HTR-8/SVneo (cell line): ENCODE measurements at regions not wholly inside any gene's neighbourhood (a gene's known extent, or its start where the extent isn't known, plus 50 kb on each side); places are given as distances from the start of the nearest gene placed in this dataset.
"Not testable (repeated sequence)": the region's sequence is repeated elsewhere in the genome, so short reads cannot be mapped to it uniquely, and the experiment has no call there.

ENCODE experiments used
- DNase-seq: peaks from one replicate; pipeline ENCODE4 v3.0.0; 2011; ENCODE audit warnings: low spot score, mixed read lengths; ENCODE audit not compliant: insufficient read length
- FAIRE-seq: peaks from 2 replicates; lab custom pipeline; 2011; peaks lifted over from hg19 to GRCh38; lab: Jason Lieb, UNC

GRCh38 chr4:9110700-9111099 lies 59.5 kb upstream of the FAM90A26 start:
- not testable (repeated sequence) for FAIRE-seq, DNase-seq

GRCh38 chr4:9103148-9103524 lies 67.1 kb upstream of the FAM90A26 start:
- not testable (repeated sequence) for FAIRE-seq, DNase-seq

GRCh38 chr4:9102471-9103147 lies 67.6 kb upstream of the FAM90A26 start:
- not testable (repeated sequence) for FAIRE-seq, DNase-seq

GRCh38 chr4:9096330-9096729 lies 73.9 kb upstream of the FAM90A26 start:
- not testable (repeated sequence) for DNase-seq

GRCh38 chr4:9078796-9079195 lies 91.4 kb upstream of the FAM90A26 start:
- FAIRE-seq = not testable (repeated sequence)

More at GRCh38 chr4:9096330-9096729, 73.9 kb upstream of the FAM90A26 start:
- FAIRE-seq = not testable (repeated sequence)

GRCh38 chr4:9076974-9077373 lies 93.2 kb upstream of the FAM90A26 start:
- not testable (repeated sequence) for DNase-seq, FAIRE-seq

More at GRCh38 chr4:9078796-9079195, 91.4 kb upstream of the FAM90A26 start:
- not testable (repeated sequence) for DNase-seq

GRCh38 chr4:9076486-9076885 lies 93.7 kb upstream of the FAM90A26 start:
- not testable (repeated sequence) for FAIRE-seq, DNase-seq

GRCh38 chr4:9073371-9073770 lies 96.8 kb upstream of the FAM90A26 start:
- not testable (repeated sequence) for DNase-seq, FAIRE-seq

GRCh38 chr4:9072521-9073220 lies 97.5 kb upstream of the FAM90A26 start:
- not testable (repeated sequence) for DNase-seq, FAIRE-seq

GRCh38 chr4:9067923-9068322 lies 102.3 kb upstream of the FAM90A26 start:
- not testable (repeated sequence) for DNase-seq, FAIRE-seq

GRCh38 chr4:9063612-9064011 lies 106.6 kb upstream of the FAM90A26 start:
- FAIRE-seq, DNase-seq: not testable (repeated sequence)

GRCh38 chr4:9024866-9025265 lies 145.3 kb upstream of the FAM90A26 start:
- FAIRE-seq, DNase-seq: not testable (repeated sequence)

GRCh38 chr4:9009792-9010191 lies 138.2 kb upstream of the HMX1 start:
- not testable (repeated sequence) for FAIRE-seq, DNase-seq

GRCh38 chr4:9008407-9008806 lies 136.8 kb upstream of the HMX1 start:
- FAIRE-seq = not testable (repeated sequence)

GRCh38 chr4:9001153-9001552 lies 129.5 kb upstream of the HMX1 start:
- not testable (repeated sequence) for FAIRE-seq, DNase-seq

More at GRCh38 chr4:9008407-9008806, 136.8 kb upstream of the HMX1 start:
- not testable (repeated sequence) for DNase-seq

- FAIRE-seq = not testable (repeated sequence)
- peak; percentile 21 for DNase-seq
Observed at GRCh38 chr4:9000505-9001001, 128.9 kb upstream of the HMX1 start.

GRCh38 chr4:8992981-8993380 lies 121.3 kb upstream of the HMX1 start:
- not testable (repeated sequence) for FAIRE-seq, DNase-seq

GRCh38 chr4:8991449-8991848 lies 119.8 kb upstream of the HMX1 start:
- not testable (repeated sequence) for DNase-seq, FAIRE-seq

- not testable (repeated sequence) for FAIRE-seq, DNase-seq
Observed at GRCh38 chr4:8990341-8990740, 118.7 kb upstream of the HMX1 start.

- not testable (repeated sequence) for DNase-seq, FAIRE-seq
Observed at GRCh38 chr4:8985786-8986185, 114.1 kb upstream of the HMX1 start.

GRCh38 chr4:8984641-8985040 lies 113.0 kb upstream of the HMX1 start:
- FAIRE-seq, DNase-seq: not testable (repeated sequence)
